ENCODE measurements at regions not wholly inside any gene's neighbourhood (a gene's known extent, or its start where the extent isn't known, plus 50 kb on each side); places are given as distances from the start of the nearest gene placed in this dataset.

DNA sequence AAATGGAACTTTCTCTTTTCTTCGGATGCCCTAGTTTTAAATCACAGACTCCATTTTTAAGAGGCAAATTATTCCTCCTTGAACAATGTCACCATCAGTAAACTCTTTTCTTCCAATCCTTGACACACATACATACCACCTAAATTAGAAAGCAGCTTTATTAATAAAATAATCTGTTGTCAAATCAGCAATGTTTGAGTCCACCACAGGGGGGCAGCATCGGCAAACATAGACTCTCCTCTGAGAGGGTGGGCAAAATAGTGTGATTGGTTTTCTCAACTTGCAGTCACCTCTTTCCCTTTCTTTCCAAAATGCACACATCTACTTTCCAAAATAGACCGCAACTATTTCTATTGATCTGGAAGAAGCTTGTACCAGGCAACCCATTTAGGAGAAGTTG, 438.4 kb upstream of the OR4E1 start:
- TF ChIP-seq RAD21 (IDR thresholded peaks at IDR 0.05; ENCODE audit: low read depth) (peak; percentile 67), NFIC (IDR thresholded peaks at IDR 0.05) (no peak)

DNA sequence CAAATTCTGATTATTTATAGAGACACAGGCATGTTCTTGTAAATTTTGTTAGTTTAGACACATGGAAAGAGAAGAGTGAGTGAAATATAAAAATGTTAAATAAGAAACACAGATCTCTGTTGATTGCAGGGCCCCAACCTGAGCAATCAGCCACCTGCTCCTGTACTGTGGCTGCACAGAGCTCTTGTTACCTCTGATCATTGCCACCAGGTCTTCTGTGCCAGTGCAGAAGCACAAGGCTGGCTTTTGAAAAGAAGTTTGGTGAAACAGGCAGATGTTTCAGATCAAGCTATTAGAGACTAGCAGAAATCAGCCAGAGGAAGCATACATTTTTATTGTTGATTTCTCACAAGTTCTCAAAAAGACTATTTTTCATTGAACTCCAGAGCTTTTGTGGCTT, 434.1 kb upstream of the OR4E1 start:
- TF ChIP-seq TEAD4 (IDR thresholded peaks at IDR 0.05): no peak
- TF ChIP-seq RAD21 (IDR thresholded peaks at IDR 0.05; ENCODE audit: low read depth): no peak
- TF ChIP-seq ZBTB7A (IDR thresholded peaks at IDR 0.05; ENCODE audit: low read depth): no peak
- TF ChIP-seq, protein P1, sequence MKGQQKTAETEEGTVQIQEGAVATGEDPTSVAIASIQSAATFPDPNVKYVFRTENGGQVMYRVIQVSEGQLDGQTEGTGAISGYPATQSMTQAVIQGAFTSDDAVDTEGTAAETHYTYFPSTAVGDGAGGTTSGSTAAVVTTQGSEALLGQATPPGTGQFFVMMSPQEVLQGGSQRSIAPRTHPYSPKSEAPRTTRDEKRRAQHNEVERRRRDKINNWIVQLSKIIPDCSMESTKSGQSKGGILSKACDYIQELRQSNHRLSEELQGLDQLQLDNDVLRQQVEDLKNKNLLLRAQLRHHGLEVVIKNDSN (IDR thresholded peaks at IDR 0.05): no peak
- no peak for TF ChIP-seq EGR1 (IDR thresholded peaks at IDR 0.05)
- TF ChIP-seq TAF1 (IDR thresholded peaks at IDR 0.05; ENCODE audit: low read depth): no peak
- no peak for TF ChIP-seq YY1 (IDR thresholded peaks at IDR 0.05; ENCODE audit: low read depth)
- no peak for TF ChIP-seq CEBPB (IDR thresholded peaks at IDR 0.05)
- no peak for TF ChIP-seq FOXM1 (IDR thresholded peaks at IDR 0.05; ENCODE audit: borderline replicate concordance, low read depth)
- TF ChIP-seq, protein P2, sequence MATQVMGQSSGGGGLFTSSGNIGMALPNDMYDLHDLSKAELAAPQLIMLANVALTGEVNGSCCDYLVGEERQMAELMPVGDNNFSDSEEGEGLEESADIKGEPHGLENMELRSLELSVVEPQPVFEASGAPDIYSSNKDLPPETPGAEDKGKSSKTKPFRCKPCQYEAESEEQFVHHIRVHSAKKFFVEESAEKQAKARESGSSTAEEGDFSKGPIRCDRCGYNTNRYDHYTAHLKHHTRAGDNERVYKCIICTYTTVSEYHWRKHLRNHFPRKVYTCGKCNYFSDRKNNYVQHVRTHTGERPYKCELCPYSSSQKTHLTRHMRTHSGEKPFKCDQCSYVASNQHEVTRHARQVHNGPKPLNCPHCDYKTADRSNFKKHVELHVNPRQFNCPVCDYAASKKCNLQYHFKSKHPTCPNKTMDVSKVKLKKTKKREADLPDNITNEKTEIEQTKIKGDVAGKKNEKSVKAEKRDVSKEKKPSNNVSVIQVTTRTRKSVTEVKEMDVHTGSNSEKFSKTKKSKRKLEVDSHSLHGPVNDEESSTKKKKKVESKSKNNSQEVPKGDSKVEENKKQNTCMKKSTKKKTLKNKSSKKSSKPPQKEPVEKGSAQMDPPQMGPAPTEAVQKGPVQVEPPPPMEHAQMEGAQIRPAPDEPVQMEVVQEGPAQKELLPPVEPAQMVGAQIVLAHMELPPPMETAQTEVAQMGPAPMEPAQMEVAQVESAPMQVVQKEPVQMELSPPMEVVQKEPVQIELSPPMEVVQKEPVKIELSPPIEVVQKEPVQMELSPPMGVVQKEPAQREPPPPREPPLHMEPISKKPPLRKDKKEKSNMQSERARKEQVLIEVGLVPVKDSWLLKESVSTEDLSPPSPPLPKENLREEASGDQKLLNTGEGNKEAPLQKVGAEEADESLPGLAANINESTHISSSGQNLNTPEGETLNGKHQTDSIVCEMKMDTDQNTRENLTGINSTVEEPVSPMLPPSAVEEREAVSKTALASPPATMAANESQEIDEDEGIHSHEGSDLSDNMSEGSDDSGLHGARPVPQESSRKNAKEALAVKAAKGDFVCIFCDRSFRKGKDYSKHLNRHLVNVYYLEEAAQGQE (IDR thresholded peaks at IDR 0.05; ENCODE audit: low read depth): no peak
- TF ChIP-seq, protein P3, sequence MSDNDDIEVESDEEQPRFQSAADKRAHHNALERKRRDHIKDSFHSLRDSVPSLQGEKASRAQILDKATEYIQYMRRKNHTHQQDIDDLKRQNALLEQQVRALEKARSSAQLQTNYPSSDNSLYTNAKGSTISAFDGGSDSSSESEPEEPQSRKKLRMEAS (IDR thresholded peaks at IDR 0.05): no peak
- no peak for TF ChIP-seq TCF12 (IDR thresholded peaks at IDR 0.05; ENCODE audit: low read depth)
- no peak for TF ChIP-seq CREB1 (IDR thresholded peaks at IDR 0.05; ENCODE audit: low read depth)
- no peak for TF ChIP-seq EP300 (IDR thresholded peaks at IDR 0.05; ENCODE audit: borderline replicate concordance)

DNA sequence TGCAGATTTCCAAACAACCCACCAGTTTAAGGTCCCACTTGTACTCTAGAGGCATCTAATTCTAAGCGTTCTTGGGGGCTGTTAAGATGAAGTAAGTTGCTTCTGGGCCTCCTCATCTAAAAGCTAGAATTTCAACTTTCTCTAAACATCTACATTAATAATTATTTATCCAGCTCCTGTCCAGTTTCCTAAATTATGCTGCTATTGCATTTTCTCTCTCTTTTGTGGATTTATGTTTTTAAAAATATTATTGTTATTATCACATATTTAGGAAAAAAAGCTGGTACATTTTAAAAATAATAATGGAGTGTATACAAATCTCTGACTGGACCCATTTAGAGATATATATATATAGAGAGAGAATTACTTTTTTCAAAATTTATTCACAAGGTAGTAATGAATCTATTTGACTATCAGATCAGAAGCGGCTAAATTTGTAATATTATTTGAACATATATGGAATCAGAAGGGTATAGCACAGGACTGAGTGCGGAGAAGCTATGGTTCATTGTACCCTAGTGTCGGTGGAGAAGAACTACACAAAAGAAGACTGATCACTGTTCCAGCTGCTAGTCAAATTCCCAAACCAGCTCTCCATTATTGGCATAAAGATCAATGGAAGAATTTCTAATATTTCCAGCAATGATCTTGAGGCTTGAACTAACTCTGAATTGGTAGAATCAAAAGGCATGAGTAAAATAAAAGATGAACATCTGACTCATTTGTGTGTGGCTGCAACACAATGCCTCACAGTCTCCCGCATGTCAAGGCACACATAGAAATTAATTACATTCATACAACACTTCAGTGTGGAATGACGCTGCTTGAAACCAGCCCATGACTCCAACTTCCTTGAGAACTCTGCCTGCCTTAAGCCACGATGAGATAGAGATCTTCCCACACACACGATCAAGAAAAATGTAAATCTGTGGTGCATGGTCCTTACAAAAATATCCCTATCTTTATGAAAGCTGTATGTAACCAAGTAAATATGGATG, 433.4 kb upstream of the OR4E1 start:
- no peak for TF ChIP-seq CEBPB (IDR thresholded peaks at IDR 0.05)

DNA sequence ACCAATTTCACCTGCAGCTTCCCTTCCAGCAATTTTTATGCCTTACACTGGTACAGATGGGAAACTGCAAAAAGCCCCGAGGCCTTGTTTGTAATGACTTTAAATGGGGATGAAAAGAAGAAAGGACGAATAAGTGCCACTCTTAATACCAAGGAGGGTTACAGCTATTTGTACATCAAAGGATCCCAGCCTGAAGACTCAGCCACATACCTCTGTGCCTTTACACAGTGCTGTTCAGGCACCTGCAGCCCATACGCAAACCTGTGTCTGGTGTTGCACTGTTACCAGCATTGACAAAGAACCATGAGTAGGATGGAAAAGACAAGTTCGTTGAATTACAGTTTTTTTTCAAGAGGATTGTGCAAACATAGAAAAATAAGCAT, 432.0 kb upstream of the OR4E1 start:
- no peak for TF ChIP-seq YY1 (IDR thresholded peaks at IDR 0.05; ENCODE audit: low read depth)

DNA sequence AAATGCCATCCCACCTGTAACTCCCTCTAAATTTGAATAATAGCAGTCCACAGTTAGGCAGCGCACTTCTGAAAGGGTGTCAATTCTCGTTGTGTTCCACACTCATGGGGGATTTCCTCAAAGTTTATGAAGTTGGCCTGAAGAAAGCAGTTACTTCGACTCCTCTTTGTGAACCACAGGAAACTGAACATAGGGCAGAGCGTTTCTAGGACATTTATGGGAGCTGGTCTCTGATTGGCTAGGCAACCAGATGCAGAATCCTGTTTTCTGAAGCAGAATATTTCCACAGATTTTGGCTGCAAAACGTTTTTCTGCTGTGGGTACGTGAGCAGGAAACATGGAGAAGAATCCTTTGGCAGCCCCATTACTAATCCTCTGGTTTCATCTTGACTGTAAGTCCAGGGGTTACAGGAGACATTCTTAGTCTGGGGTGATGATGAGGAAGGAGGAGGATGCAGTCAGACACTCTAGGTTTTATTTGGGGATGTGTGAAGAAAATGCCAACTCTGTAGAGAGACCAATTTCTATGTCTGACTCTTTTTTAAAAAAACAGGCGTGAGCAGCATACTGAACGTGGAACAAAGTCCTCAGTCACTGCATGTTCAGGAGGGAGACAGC, 431.5 kb upstream of the OR4E1 start:
- TF ChIP-seq ZBTB7A (IDR thresholded peaks at IDR 0.05; ENCODE audit: low read depth): no peak
- no peak for TF ChIP-seq YY1 (IDR thresholded peaks at IDR 0.05; ENCODE audit: low read depth)
- no peak for TF ChIP-seq EP300 (IDR thresholded peaks at IDR 0.05; ENCODE audit: borderline replicate concordance)
- TF ChIP-seq, protein P2 (IDR thresholded peaks at IDR 0.05; ENCODE audit: low read depth): no peak
- TF ChIP-seq FOXM1 (IDR thresholded peaks at IDR 0.05; ENCODE audit: borderline replicate concordance, low read depth): no peak
- no peak for TF ChIP-seq CEBPB (IDR thresholded peaks at IDR 0.05)
- TF ChIP-seq TAF1 (IDR thresholded peaks at IDR 0.05; ENCODE audit: low read depth): no peak
- TF ChIP-seq RAD21 (IDR thresholded peaks at IDR 0.05; ENCODE audit: low read depth): no peak
- no peak for TF ChIP-seq EGR1 (IDR thresholded peaks at IDR 0.05)
- TF ChIP-seq NFIC (IDR thresholded peaks at IDR 0.05): no peak
- no peak for TF ChIP-seq TCF12 (IDR thresholded peaks at IDR 0.05; ENCODE audit: low read depth)
- TF ChIP-seq, protein P1 (IDR thresholded peaks at IDR 0.05): no peak
- no peak for TF ChIP-seq TEAD4 (IDR thresholded peaks at IDR 0.05)
- no peak for TF ChIP-seq CREB1 (IDR thresholded peaks at IDR 0.05; ENCODE audit: low read depth)
- TF ChIP-seq, protein P3 (IDR thresholded peaks at IDR 0.05): no peak
